Naive thymus-derived CD8-positive, alpha-beta T cell (primary cell): ENCODE measurements at regions not wholly inside any gene's neighbourhood (a gene's known extent, or its start where the extent isn't known, plus 50 kb on each side); places are given as distances from the start of the nearest gene placed in this dataset.
A peak's percentile ranks its signal among the peaks of the same experiment; 100 is the strongest.

Source experiments
- ATAC-seq, 2 donors: fragments of 150-1000 bp; cut with Tn5 transposase in 1 of 2; sonication (Bioruptor Pico), chemical (Tn5 transposase) in 1 of 2; 1 replicate in 1 of 2; 2 replicates in 1 of 2; pipeline ENCODE4 v1.10.0; 2021; ENCODE audit warnings: mild to moderate bottlenecking in 2 of 2, moderate library complexity in 2 of 2
- POLR2A ChIA-PET: fragments of 350-600 bp; sonication (Branson Sonifier 250); formaldehyde crosslinking; loops from one replicate; lab custom pipeline; 2021; ENCODE audit warnings: antibody characterized with exemption; lab: Charles Lee
- DNase-seq, 10 donors: peaks; one replicate each; pipeline versions ENCODE4 v3.0.0 to v3.0.0-alpha.2; 2020 to 2022
- H3K27ac Mint-ChIP-seq, 10 donors: one replicate each; pipeline ENCODE4 v1.8.0; 2020 to 2022; ENCODE audit warnings: mild to moderate bottlenecking in 10 of 10, mixed read lengths in 10 of 10, moderate library complexity in 4 of 10, inconsistent platforms in 1 of 10
- H3K27me3 Mint-ChIP-seq, 5 donors: one replicate each; pipeline ENCODE4 v1.8.0; 2021 to 2022; ENCODE audit warnings: mixed read lengths in 5 of 5
- H3K36me3 Mint-ChIP-seq, 3 donors: one replicate each; pipeline ENCODE4 v1.8.0; 2020 to 2022; ENCODE audit warnings: mixed read lengths in 3 of 3, mild to moderate bottlenecking in 2 of 3, inconsistent platforms in 1 of 3
- H3K4me1 Mint-ChIP-seq, 4 donors: one replicate each; pipeline ENCODE4 v1.8.0; 2021 to 2022; ENCODE audit warnings: mixed read lengths in 4 of 4
- H3K4me3 Mint-ChIP-seq, 10 donors: one replicate each; pipeline ENCODE4 v1.8.0; 2020 to 2022; ENCODE audit warnings: mild to moderate bottlenecking in 10 of 10, mixed read lengths in 10 of 10, moderate library complexity in 6 of 10, inconsistent platforms in 1 of 10
- H3K9me3 Mint-ChIP-seq, 9 donors: one replicate each; pipeline ENCODE4 v1.8.0; 2020 to 2022; ENCODE audit warnings: mixed read lengths in 9 of 9, mild to moderate bottlenecking in 3 of 9, inconsistent platforms in 1 of 9, moderate library complexity in 1 of 9

DNA sequence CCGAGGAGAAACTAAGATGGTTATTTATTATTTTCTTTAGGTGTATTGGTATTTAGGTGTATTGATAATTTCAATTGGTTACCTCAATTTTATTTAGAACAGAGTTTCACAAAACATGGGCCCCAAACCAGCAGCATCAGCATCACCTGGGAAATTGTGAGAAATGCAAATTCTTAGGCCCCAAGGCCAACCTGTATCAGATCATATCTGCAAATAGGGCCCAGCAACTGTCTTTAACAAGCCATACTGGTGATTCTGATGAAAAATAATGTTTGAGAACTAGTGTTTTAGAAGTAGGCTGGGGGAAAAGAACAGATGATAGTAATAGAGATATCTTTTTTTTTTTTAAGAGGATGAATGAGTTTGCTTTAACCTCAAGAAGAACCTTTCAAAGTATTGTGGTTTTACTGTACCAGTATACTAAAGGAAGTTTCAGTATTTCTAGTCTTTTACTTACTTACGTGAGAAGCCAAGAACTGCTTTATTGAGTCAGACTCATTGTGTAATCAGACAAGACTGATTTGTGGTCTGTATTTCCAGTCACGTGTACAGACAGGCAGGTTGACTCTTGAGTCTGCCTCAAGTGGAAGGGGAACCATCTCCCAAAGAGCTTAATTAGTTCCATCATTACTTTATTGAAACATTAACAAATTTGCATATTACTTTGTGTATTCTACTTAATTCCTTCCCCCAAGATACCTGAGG is 60.4 kb upstream of the GAREM1 start:
- peak overlapping the region in 1 of 10 donors; percentile 5 for H3K4me3 Mint-ChIP-seq
- H3K36me3 Mint-ChIP-seq, result no peaks in the 10 kb centered on the region
- POLR2A ChIA-PET, result no interaction called here
- peak in 3 of 10 donors; percentile 24 to 66 (median 64) for DNase-seq
- no peaks in the 10 kb centered on the region for H3K9me3 Mint-ChIP-seq
- H3K27me3 Mint-ChIP-seq, result peaks cover 0 to 7% (median 4%) of the 10 kb centered on the region in 5 donors
- H3K4me1 Mint-ChIP-seq, result peaks cover 2 to 23% (median 18%) of the 10 kb centered on the region in 4 donors
- peak overlapping the region in 6 of 10 donors; percentile 25 to 83 (median 68) for H3K27ac Mint-ChIP-seq
- ATAC-seq, result peak; percentile 97 to 98

DNA sequence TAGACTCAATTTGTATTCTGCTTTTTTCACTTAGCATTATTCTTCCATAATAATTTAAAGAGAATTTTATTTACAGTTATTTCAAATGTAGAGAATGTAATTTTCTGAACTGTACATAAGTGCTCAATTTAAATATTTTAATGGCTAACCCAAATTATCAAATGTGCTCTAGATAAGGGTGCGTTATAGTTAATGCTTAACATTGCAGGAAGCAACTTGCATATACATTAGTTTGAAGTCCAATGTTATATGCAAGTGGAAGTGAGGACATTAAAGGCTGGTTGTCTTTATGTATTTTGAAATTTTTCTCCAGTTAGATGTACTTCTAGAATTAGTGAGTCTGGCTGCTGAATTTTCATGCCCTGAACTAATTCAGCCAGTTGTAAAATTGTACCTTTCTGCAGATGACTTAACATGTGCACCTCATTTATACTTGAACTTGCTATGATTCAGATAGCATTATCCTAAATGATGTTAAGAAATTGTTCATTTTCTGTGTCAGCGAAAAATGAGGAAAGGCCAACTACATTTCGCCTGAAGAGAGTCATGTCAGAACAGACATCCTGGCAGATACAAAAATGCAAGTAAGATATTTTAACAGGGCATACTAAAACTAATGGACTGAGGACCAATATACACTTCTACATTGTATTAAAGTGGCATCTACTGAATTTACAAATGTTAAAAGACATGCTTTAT is 59.2 kb upstream of the GAREM1 start:
- no peak overlapping the region for H3K27ac Mint-ChIP-seq
- no peaks in the 10 kb centered on the region for H3K36me3 Mint-ChIP-seq
- no peak for DNase-seq
- no peaks in the 10 kb centered on the region for H3K9me3 Mint-ChIP-seq
- peaks cover 2 to 23% (median 18%) of the 10 kb centered on the region in 4 donors for H3K4me1 Mint-ChIP-seq
- POLR2A ChIA-PET, result no interaction called here
- no peak overlapping the region for H3K4me3 Mint-ChIP-seq
- no peak for ATAC-seq
- peaks cover 0 to 5% (median 1%) of the 10 kb centered on the region in 5 donors for H3K27me3 Mint-ChIP-seq

DNA sequence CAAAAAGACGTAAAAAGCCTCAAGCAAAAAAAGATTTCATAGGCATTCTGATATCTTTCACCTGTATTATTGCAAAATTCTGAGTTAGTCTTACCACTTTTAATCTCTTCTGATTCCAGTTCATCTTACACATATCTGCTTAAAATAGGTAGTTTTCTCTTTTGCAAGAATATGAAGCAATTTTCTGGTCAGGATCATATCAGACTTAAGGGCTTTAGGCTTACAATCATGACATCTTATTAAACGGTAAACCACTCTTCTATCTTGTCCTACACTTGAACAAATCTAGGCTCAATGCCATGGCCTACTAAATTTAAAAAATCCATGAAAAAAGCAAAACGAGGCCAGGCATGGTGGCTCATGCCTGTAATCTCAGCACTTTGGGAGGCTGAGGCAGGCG is 50.1 kb upstream of the GAREM1 start:
- ATAC-seq, result no peak
- Mint-ChIP-seq H3K27me3 (peaks cover 0 to 9% (median 4%) of the 10 kb centered on the region in 5 donors), H3K27ac (no peak overlapping the region), H3K9me3 (no peaks in the 10 kb centered on the region), H3K4me1 (no peaks in the 10 kb centered on the region), H3K36me3 (no peaks in the 10 kb centered on the region), H3K4me3 (no peak overlapping the region)
- POLR2A ChIA-PET, result no interaction called here
- no peak for DNase-seq
